Parathyroid adenoma (tissue), 2 donors: ENCODE measurements at regions not wholly inside any gene's neighbourhood (a gene's known extent, or its start where the extent isn't known, plus 50 kb on each side); places are given as distances from the start of the nearest gene placed in this dataset.
A peak's percentile ranks its signal among the peaks of the same experiment; 100 is the strongest.

Source experiments
- H2AFZ ChIP-seq: fragments of 300-600 bp; sonication (generic); one replicate; pipeline ENCODE4 v1.7.0; 2017; ENCODE audit warnings: antibody characterized with exemption, mild to moderate bottlenecking
- H3K27ac ChIP-seq: fragments of 300-600 bp; sonication (generic); one replicate; pipeline ENCODE4 v1.7.0; 2017
- H3K27me3 ChIP-seq: fragments of 300-600 bp; sonication (generic); one replicate; pipeline ENCODE4 v1.7.0; 2017; ENCODE audit warnings: low read length; ENCODE audit not compliant: control insufficient read depth, insufficient read depth
- H3K36me3 ChIP-seq: fragments of 300-600 bp; sonication (generic); one replicate; pipeline ENCODE4 v1.7.0; 2017; ENCODE audit warnings: low read length; ENCODE audit not compliant: control insufficient read depth, insufficient read depth
- H3K4me1 ChIP-seq: fragments of 300-600 bp; sonication (generic); one replicate; pipeline ENCODE4 v1.7.0; 2017; ENCODE audit warnings: control low read depth
- H3K4me2 ChIP-seq: fragments of 300-600 bp; sonication (generic); one replicate; pipeline ENCODE4 v1.7.0; 2017; ENCODE audit warnings: low read length
- H3K4me3 ChIP-seq: fragments of 300-600 bp; sonication (generic); one replicate; pipeline ENCODE4 v1.7.0; 2017; ENCODE audit warnings: low read depth, low read length
- H3K79me2 ChIP-seq: fragments of 300-600 bp; sonication (generic); one replicate; pipeline ENCODE4 v1.7.0; 2017; ENCODE audit warnings: control low read depth
- H3K9ac ChIP-seq: fragments of 300-600 bp; sonication (generic); one replicate; pipeline ENCODE4 v1.7.0; 2017; ENCODE audit warnings: mild to moderate bottlenecking
- H3K9me3 ChIP-seq: fragments of 300-600 bp; sonication (generic); one replicate; pipeline ENCODE4 v1.7.0; 2017; ENCODE audit warnings: low read length; ENCODE audit not compliant: control insufficient read depth
- CTCF ChIP-seq: fragments of 300-600 bp; sonication (generic); IDR thresholded peaks from one replicate; pipeline ENCODE4 v1.7.0; 2017; ENCODE audit warnings: antibody characterized with exemption, mild to moderate bottlenecking
- donor health status: primary hyperparathyroidism.

- Histone ChIP-seq H3K79me2 (no peaks in the 10 kb centered on the region), H3K9ac (no peak overlapping the region), H2AFZ (no peak overlapping the region), H3K4me1 (no peaks in the 10 kb centered on the region), H3K4me2 (no peak overlapping the region), H3K27ac (no peak overlapping the region), H3K4me3 (no peak overlapping the region), H3K9me3 (no peaks in the 10 kb centered on the region), H3K36me3 (no peaks in the 10 kb centered on the region), H3K27me3 (no peaks in the 10 kb centered on the region)
- no peak for TF ChIP-seq CTCF
Observed at GRCh38 chr3:182435860-182436259, 357.4 kb upstream of the ATP11B start.

- H3K79me2 ChIP-seq: no peaks in the 10 kb centered on the region
- H3K36me3 ChIP-seq: no peaks in the 10 kb centered on the region
- no peaks in the 10 kb centered on the region for H3K9me3 ChIP-seq
- no peaks in the 10 kb centered on the region for H3K4me1 ChIP-seq
- no peak overlapping the region for H2AFZ ChIP-seq
- no peak overlapping the region for H3K27ac ChIP-seq
- H3K4me3 ChIP-seq: no peak overlapping the region
- TF ChIP-seq CTCF: no peak
- no peak overlapping the region for H3K9ac ChIP-seq
- H3K4me2 ChIP-seq: peak overlapping the region; percentile 17
- no peaks in the 10 kb centered on the region for H3K27me3 ChIP-seq
Observed at GRCh38 chr3:182436547-182436946, 356.8 kb upstream of the ATP11B start.

GRCh38 chr3:182438398-182438797, 354.9 kb upstream of the ATP11B start:
- no peaks in the 10 kb centered on the region for H3K79me2 ChIP-seq
- no peaks in the 10 kb centered on the region for H3K4me1 ChIP-seq
- no peaks in the 10 kb centered on the region for H3K9me3 ChIP-seq
- no peak overlapping the region for H2AFZ ChIP-seq
- H3K36me3 ChIP-seq: no peaks in the 10 kb centered on the region
- H3K27me3 ChIP-seq: no peaks in the 10 kb centered on the region
- H3K27ac ChIP-seq: no peak overlapping the region
- no peak overlapping the region for H3K9ac ChIP-seq
- no peak overlapping the region for H3K4me2 ChIP-seq
- TF ChIP-seq CTCF: no peak
- no peak overlapping the region for H3K4me3 ChIP-seq

GRCh38 chr3:182440101-182440500, 353.2 kb upstream of the ATP11B start:
- no peak overlapping the region for H3K27ac ChIP-seq
- H3K9ac ChIP-seq: no peak overlapping the region
- H2AFZ ChIP-seq: no peak overlapping the region
- no peaks in the 10 kb centered on the region for H3K4me1 ChIP-seq
- H3K79me2 ChIP-seq: no peaks in the 10 kb centered on the region
- TF ChIP-seq CTCF: no peak
- H3K36me3 ChIP-seq: no peaks in the 10 kb centered on the region
- no peak overlapping the region for H3K4me2 ChIP-seq
- H3K9me3 ChIP-seq: no peaks in the 10 kb centered on the region
- no peak overlapping the region for H3K4me3 ChIP-seq
- no peaks in the 10 kb centered on the region for H3K27me3 ChIP-seq

GRCh38 chr3:182445576-182445975, 347.7 kb upstream of the ATP11B start:
- peaks cover 2% of the 10 kb centered on the region for H3K4me1 ChIP-seq
- TF ChIP-seq CTCF: no peak
- no peaks in the 10 kb centered on the region for H3K36me3 ChIP-seq
- H3K27ac ChIP-seq: no peak overlapping the region
- H3K9ac ChIP-seq: no peak overlapping the region
- H2AFZ ChIP-seq: no peak overlapping the region
- H3K4me2 ChIP-seq: no peak overlapping the region
- H3K4me3 ChIP-seq: no peak overlapping the region
- H3K79me2 ChIP-seq: no peaks in the 10 kb centered on the region
- H3K9me3 ChIP-seq: no peaks in the 10 kb centered on the region
- H3K27me3 ChIP-seq: no peaks in the 10 kb centered on the region
